Right lobe of liver (tissue), 6 donors: ENCODE measurements at regions not wholly inside any gene's neighbourhood (a gene's known extent, or its start where the extent isn't known, plus 50 kb on each side); places are given as distances from the start of the nearest gene placed in this dataset.
"Not testable (repeated sequence)": the region's sequence is repeated elsewhere in the genome, so short reads cannot be mapped to it uniquely, and the experiment has no call there.

ENCODE experiments used
- ATAC-seq, 4 donors: fragments of 200-7000 bp; cut with Tn5 transposase; one replicate each; pipeline ENCODE4 v1.9.1; 2020; ENCODE audit warnings: mild to moderate bottlenecking in 4 of 4, moderate library complexity in 4 of 4
- DNase-seq, 3 donors: peaks; one replicate each; pipeline ENCODE4 v3.0.0-alpha.2; 2020
- H3K27ac ChIP-seq, 3 donors: fragments of 200-600 bp; one replicate each; pipeline ENCODE4 v1.8.0; 2022
- H3K27me3 ChIP-seq, 2 donors: fragments of 200-600 bp; one replicate each; pipeline ENCODE4 v1.8.0; 2022
- H3K36me3 ChIP-seq, 4 donors: fragments of 200-600 bp; sonication (generic) in 1 of 4; one replicate each; pipeline versions ENCODE4 v1.5.1 to v1.8.0; 2017 to 2022; ENCODE audit warnings: control low read depth in 1 of 4
- H3K4me1 ChIP-seq, 4 donors: fragments of 200-600 bp; sonication (generic) in 1 of 4; one replicate each; pipeline versions ENCODE4 v1.5.1 to v1.8.0; 2017 to 2022; ENCODE audit warnings: control low read depth in 1 of 4
- H3K4me3 ChIP-seq, 3 donors: fragments of 200-600 bp; one replicate each; pipeline ENCODE4 v1.8.0; 2022
- H3K9me3 ChIP-seq, 4 donors: fragments of 200-600 bp; sonication (generic) in 1 of 4; one replicate each; pipeline versions ENCODE4 v1.5.1 to v1.8.0; 2017 to 2022; ENCODE audit warnings: control low read depth in 1 of 4
- POLR2A ChIP-seq: fragments of 450-650 bp; IDR thresholded peaks from one replicate; pipeline ENCODE4 v1.6.1; 2017; ENCODE audit warnings: antibody characterized with exemption, mild to moderate bottlenecking
- WGBS: methylation state at CpG from one replicate; pipeline ENCODE4 v1.1.6; 2018; ENCODE audit warnings: low coverage, low lambda C conversion rate; ENCODE audit not compliant: insufficient coverage; ENCODE audit errors: missing lambda C conversion rate; 5-methylcytosine and 5-hydroxymethylcytosine counted together
- intact Hi-C, 2 donors: fragments of 100-400 bp; cut with DNase I; formaldehyde crosslinking; loops; one replicate each; pipeline versions ENCODE4 v1.11.2 to v1.14.1; 2022
- TF ChIP-seq, protein P1 (sequence below), 4 donors: fragments of 200-600 bp in 3 of 4; fragments of 450-650 bp in 1 of 4; IDR thresholded peaks; one replicate each; pipeline versions ENCODE4 v1.5.1 to v1.8.0; 2016 to 2022; ENCODE audit warnings: antibody characterized with exemption in 4 of 4, mild to moderate bottlenecking in 2 of 4
- donor health status: DM: no; HTN: yes; CAD: no.
- donor health status: DM: no; HTN: no; CAD: no.
- donor health status: DM: no; HTN: no; CAD: no.
- donor health status: DM: no; HTN: yes; CAD: no.
- donor health status: DM: no; HTN: yes; CAD: no.

DNA sequence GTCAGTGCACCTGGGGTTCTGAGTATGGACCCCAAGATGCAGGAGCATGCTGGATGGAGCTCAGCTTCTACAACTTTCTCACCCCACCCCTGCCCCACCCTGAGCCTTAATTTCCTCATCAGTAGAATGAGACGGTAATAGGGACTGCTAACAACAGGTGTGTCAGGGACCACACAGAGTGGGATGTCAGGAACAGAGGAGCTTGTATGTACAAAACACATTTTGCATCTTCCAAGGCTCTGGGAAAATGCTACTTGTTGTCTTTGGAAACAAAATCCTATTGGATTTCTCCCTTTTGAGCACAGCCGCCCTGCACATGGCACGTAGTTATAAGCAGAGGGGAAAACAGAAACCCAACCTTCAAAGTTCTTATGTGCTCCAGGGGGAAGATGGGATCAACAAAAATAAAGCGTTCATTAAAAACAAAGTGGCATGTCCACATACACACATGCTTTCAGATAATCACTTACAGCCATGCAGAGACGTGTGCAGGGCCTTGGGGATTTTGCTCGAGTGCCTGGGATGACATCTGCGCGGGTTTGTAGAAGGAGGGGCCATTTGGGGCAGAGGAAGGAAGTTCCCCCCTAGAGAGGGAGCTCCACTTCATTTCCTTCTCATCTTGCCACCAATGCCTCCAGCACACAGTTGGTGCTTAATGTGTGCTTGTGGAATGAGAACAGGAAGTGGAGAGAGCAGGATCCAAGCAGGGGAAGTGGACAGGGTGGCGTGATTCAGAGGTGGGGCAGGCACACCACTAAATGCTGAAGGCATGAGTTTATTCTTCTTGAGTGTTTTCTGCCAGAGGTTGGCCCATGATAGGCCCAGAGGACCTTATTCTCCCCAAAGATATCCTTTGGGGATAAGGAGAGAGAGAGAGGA, 138.9 kb downstream of the SMIM20 start:
- H3K4me1 ChIP-seq = no peaks in the 10 kb centered on the region
- no peak overlapping the region for H3K4me3 ChIP-seq
- DNase-seq = no peak
- no peaks in the 10 kb centered on the region for H3K9me3 ChIP-seq
- no peak overlapping the region for H3K27ac ChIP-seq
- no peak for TF ChIP-seq POLR2A
- TF ChIP-seq, protein P1, sequence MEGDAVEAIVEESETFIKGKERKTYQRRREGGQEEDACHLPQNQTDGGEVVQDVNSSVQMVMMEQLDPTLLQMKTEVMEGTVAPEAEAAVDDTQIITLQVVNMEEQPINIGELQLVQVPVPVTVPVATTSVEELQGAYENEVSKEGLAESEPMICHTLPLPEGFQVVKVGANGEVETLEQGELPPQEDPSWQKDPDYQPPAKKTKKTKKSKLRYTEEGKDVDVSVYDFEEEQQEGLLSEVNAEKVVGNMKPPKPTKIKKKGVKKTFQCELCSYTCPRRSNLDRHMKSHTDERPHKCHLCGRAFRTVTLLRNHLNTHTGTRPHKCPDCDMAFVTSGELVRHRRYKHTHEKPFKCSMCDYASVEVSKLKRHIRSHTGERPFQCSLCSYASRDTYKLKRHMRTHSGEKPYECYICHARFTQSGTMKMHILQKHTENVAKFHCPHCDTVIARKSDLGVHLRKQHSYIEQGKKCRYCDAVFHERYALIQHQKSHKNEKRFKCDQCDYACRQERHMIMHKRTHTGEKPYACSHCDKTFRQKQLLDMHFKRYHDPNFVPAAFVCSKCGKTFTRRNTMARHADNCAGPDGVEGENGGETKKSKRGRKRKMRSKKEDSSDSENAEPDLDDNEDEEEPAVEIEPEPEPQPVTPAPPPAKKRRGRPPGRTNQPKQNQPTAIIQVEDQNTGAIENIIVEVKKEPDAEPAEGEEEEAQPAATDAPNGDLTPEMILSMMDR (IDR thresholded peaks at IDR 0.05) = no peak
- peak in 1 of 4 donors; percentile 15 for ATAC-seq
- no peaks in the 10 kb centered on the region for H3K27me3 ChIP-seq
- intact Hi-C loops = no loop called here
- no peaks in the 10 kb centered on the region for H3K36me3 ChIP-seq
- 72% methylated on average over 8 of the region's 9 CpGs for WGBS

DNA sequence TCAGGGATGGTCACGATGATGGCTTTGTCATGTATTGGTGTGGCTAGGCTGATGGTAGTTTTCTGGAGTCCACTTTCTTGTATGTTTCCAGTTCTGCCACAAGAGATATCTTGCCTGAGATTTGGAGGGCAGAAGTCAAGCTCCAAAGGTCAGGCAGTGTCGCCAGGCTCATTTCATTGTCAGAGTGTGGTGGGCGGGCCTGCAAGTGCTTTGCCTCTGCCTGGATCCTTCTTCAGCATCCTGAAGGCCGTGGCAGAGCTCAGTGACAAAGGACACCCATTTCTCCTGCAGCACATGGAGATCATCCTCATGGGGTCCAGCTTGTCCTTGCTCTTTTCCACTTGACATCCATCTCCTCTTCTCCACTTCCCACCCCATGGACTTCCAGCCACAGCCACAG, 139.7 kb downstream of the SMIM20 start:
- no peak overlapping the region for H3K4me3 ChIP-seq
- no peaks in the 10 kb centered on the region for H3K4me1 ChIP-seq
- intact Hi-C loops = no loop called here
- no peaks in the 10 kb centered on the region for H3K9me3 ChIP-seq
- WGBS = 65% methylated on average over 2 of the region's 4 CpGs
- no peaks in the 10 kb centered on the region for H3K36me3 ChIP-seq
- no peak for DNase-seq
- ATAC-seq = peak in 1 of 4 donors; percentile 22
- no peak for TF ChIP-seq POLR2A
- TF ChIP-seq, protein P1 (IDR thresholded peaks at IDR 0.05) = no peak
- H3K27me3 ChIP-seq = no peaks in the 10 kb centered on the region
- H3K27ac ChIP-seq = no peak overlapping the region

DNA sequence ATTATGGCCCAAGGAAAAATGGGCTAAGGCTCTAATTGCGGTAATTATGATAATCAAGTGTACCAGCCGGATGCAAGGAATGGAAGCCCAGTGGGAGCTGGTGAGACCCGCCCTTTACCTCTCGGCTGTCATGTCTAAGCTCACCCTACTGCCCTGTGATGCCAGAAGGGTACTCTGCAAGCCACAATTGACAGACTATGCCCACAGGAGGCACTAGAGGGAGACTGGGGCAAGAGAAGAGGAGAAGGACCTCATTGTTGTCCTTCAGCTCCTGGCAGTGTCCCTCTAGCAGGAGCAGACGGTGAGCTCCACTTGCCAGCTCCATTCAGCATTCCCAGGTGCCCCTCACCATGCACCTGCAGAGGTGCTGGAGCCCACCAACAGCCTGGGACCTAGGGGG, 141.8 kb downstream of the SMIM20 start:
- Histone ChIP-seq H3K27me3 (no peaks in the 10 kb centered on the region), H3K36me3 (no peaks in the 10 kb centered on the region), H3K4me1 (no peaks in the 10 kb centered on the region), H3K27ac (no peak overlapping the region), H3K9me3 (no peaks in the 10 kb centered on the region), H3K4me3 (no peak overlapping the region)
- WGBS = 64% methylated on average over 4 of the region's 5 CpGs
- ATAC-seq (no peak), DNase-seq (no peak)
- intact Hi-C loops = no loop called here
- TF ChIP-seq POLR2A = no peak
- TF ChIP-seq, protein P1 (IDR thresholded peaks at IDR 0.05) = no peak

DNA sequence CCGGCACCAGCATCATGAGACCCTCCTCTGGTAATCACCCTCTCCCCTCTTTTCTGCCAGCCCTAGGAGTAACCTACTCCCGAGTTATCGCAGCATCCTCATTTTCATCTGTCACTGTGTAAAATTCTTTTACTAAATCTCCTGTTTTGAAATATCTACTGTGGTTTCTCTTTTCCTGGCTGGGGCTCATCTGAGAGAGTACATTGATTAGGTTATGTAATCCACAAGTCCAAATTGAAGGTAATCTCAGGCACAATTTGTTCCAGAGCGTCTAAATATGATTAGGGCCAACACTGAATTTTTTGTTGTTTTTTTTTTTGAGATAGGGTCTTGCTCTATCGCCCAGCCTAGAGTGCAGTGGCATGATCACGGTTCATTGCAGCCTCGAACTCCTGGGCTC, 142.4 kb downstream of the SMIM20 start:
- H3K27ac ChIP-seq = no peak overlapping the region
- TF ChIP-seq POLR2A = no peak
- TF ChIP-seq, protein P1 (IDR thresholded peaks at IDR 0.05) = no peak
- H3K4me1 ChIP-seq = no peaks in the 10 kb centered on the region
- H3K4me3 ChIP-seq = no peak overlapping the region
- no peaks in the 10 kb centered on the region for H3K36me3 ChIP-seq
- intact Hi-C loops = no loop called here
- DNase-seq (no peak), ATAC-seq (peak in 3 of 4 donors; percentile 30 to 70 (median 46))
- H3K9me3 ChIP-seq = no peaks in the 10 kb centered on the region
- WGBS = 49% methylated on average over 7 of the region's 7 CpGs
- no peaks in the 10 kb centered on the region for H3K27me3 ChIP-seq

DNA sequence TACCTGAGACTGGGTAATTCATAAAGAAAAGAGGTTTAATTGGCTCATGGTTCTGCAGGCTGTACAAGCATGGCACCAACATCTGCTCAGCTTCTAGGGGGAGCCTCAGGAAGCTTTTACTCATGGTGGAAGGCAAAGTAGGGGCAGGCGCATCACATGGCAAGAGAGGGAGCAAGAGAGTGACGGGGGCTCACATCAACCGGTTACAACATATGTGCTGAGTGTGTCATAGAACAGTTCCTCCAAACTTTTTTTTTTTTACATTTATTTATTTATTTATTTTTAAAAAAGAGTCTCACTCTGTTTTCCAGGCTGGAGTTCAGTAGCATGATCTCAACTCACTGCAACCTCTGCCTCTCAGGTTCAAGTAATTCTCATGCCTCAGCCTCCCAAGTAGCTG, 143.8 kb downstream of the SMIM20 start:
- DNase-seq, H3K4me3 ChIP-seq, H3K27me3 ChIP-seq, H3K36me3 ChIP-seq, intact Hi-C loops, H3K4me1 ChIP-seq, ATAC-seq, H3K27ac ChIP-seq, H3K9me3 ChIP-seq: not testable (repeated sequence)
- WGBS = 77% methylated on average over 3 of the region's 3 CpGs
